Spleen (tissue), 7 donors: ENCODE measurements at regions not wholly inside any gene's neighbourhood (a gene's known extent, or its start where the extent isn't known, plus 50 kb on each side); places are given as distances from the start of the nearest gene placed in this dataset.

Experiments used
- POLR2A ChIP-seq, 3 donors: fragments of 450-650 bp; IDR thresholded peaks; one replicate each; pipeline ENCODE4 v1.5.1; 2017; ENCODE audit warnings: antibody characterized with exemption in 3 of 3, mild to moderate bottlenecking in 1 of 3
- TF ChIP-seq, protein P1 (sequence below), 11 experiments: fragments of 200-600 bp in 7 of 11; fragments of 450-650 bp in 4 of 11; sonication (generic) in 4 of 11; IDR thresholded peaks in 8 of 11; conservative IDR thresholded peaks in 3 of 11; 1 replicate in 7 of 11; 2 replicates in 4 of 11; pipeline versions ENCODE4 v1.4.0 to v1.8.0; 2016 to 2021; ENCODE audit warnings: antibody characterized with exemption in 11 of 11, inconsistent platforms in 4 of 11, mild to moderate bottlenecking in 1 of 11
- donor health status: DM: no; HTN: no; CAD: no; lungs with moderate emphysema.
- donor health status: DM: no; HTN: no; CAD: no.
- donor health status: DM: no; HTN: no; CAD: no.

DNA sequence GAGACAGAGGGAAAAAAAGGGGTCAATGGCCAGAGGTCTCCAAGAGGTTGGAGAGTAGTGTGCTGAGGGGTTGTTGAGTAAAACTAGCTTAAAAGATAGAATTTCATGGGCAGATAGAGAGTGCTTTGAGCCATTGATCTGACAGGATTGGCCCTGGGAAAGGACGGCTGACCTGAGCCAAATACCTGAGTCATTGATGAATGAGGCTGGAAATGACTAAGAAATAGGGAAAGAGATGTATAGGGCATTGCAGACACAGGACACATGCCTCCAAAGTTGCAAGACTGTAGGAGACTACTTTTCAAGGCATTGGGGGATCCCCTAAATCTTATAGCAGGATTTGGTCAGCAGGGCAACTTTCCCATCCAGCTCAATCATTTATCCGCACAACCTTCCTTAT, 168.7 kb downstream of the ABCC12 start:
- TF ChIP-seq, protein P1, sequence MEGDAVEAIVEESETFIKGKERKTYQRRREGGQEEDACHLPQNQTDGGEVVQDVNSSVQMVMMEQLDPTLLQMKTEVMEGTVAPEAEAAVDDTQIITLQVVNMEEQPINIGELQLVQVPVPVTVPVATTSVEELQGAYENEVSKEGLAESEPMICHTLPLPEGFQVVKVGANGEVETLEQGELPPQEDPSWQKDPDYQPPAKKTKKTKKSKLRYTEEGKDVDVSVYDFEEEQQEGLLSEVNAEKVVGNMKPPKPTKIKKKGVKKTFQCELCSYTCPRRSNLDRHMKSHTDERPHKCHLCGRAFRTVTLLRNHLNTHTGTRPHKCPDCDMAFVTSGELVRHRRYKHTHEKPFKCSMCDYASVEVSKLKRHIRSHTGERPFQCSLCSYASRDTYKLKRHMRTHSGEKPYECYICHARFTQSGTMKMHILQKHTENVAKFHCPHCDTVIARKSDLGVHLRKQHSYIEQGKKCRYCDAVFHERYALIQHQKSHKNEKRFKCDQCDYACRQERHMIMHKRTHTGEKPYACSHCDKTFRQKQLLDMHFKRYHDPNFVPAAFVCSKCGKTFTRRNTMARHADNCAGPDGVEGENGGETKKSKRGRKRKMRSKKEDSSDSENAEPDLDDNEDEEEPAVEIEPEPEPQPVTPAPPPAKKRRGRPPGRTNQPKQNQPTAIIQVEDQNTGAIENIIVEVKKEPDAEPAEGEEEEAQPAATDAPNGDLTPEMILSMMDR (IDR thresholded peaks at IDR 0.05 in 8 of 11, conservative IDR thresholded peaks at IDR 0.05 in 3 of 11), result no peak
- no peak for TF ChIP-seq POLR2A (IDR thresholded peaks at IDR 0.05)
